ENCODE measurements at regions not wholly inside any gene's neighbourhood (a gene's known extent, or its start where the extent isn't known, plus 50 kb on each side); places are given as distances from the start of the nearest gene placed in this dataset.

- DNase-seq: no peak
These were observed 440.5 kb upstream of the ZNF608 start for GRCh38 chr5:125186911-125187375.

GRCh38 chr5:125189531-125189941 lies 443.1 kb upstream of the ZNF608 start:
- no peak for DNase-seq

- DNase-seq: no peak
These were observed 444.0 kb upstream of the ZNF608 start for GRCh38 chr5:125190232-125191087.

- DNase-seq: no peak
These were observed 448.4 kb upstream of the ZNF608 start for GRCh38 chr5:125194883-125195282.

GRCh38 chr5:125196481-125197111 lies 450.2 kb upstream of the ZNF608 start:
- no peak for DNase-seq

GRCh38 chr5:125197321-125197720 lies 450.9 kb upstream of the ZNF608 start:
- peak; percentile 66 for DNase-seq

- peak; percentile 52 for DNase-seq
These were observed 452.0 kb upstream of the ZNF608 start for GRCh38 chr5:125198270-125198974.

- DNase-seq: no peak
These were observed 452.9 kb upstream of the ZNF608 start for GRCh38 chr5:125199373-125199772.

GRCh38 chr5:125199968-125200865 lies 453.8 kb upstream of the ZNF608 start:
- DNase-seq: peak; percentile 83

GRCh38 chr5:125200866-125201373 lies 454.5 kb upstream of the ZNF608 start:
- DNase-seq: no peak

GRCh38 chr5:125201446-125202052 lies 455.1 kb upstream of the ZNF608 start:
- DNase-seq: no peak

- DNase-seq: no peak
These were observed 455.9 kb upstream of the ZNF608 start for GRCh38 chr5:125202353-125202752.

- no peak for DNase-seq
These were observed 456.5 kb upstream of the ZNF608 start for GRCh38 chr5:125202871-125203438.

GRCh38 chr5:125203912-125204311 lies 457.5 kb upstream of the ZNF608 start:
- DNase-seq: no peak

GRCh38 chr5:125205601-125206225 lies 459.3 kb upstream of the ZNF608 start:
- peak; percentile 64 for DNase-seq

- no peak for DNase-seq
These were observed 461.4 kb upstream of the ZNF608 start for GRCh38 chr5:125207856-125208255.

GRCh38 chr5:125209650-125210049 lies 463.2 kb upstream of the ZNF608 start:
- DNase-seq: no peak

GRCh38 chr5:125210242-125210947 lies 464.0 kb upstream of the ZNF608 start:
- DNase-seq: no peak

GRCh38 chr5:125214080-125214479 lies 467.6 kb upstream of the ZNF608 start:
- no peak for DNase-seq

GRCh38 chr5:125215593-125215992 lies 469.2 kb upstream of the ZNF608 start:
- no peak for DNase-seq
